HG03064 (cell line): ENCODE measurements at regions not wholly inside any gene's neighbourhood (a gene's known extent, or its start where the extent isn't known, plus 50 kb on each side); places are given as distances from the start of the nearest gene placed in this dataset.

Experiments
- ATAC-seq: cut with Tn5 transposase; IDR thresholded peaks from one replicate; pipeline ENCODE4 v1.9.1; 2021; ENCODE audit warnings: low read depth; ENCODE audit not compliant: unreplicated experiment

- ATAC-seq: no peak
Measured at GRCh38 chrX:149185087-149185486, 320.0 kb downstream of the IDS start.

DNA sequence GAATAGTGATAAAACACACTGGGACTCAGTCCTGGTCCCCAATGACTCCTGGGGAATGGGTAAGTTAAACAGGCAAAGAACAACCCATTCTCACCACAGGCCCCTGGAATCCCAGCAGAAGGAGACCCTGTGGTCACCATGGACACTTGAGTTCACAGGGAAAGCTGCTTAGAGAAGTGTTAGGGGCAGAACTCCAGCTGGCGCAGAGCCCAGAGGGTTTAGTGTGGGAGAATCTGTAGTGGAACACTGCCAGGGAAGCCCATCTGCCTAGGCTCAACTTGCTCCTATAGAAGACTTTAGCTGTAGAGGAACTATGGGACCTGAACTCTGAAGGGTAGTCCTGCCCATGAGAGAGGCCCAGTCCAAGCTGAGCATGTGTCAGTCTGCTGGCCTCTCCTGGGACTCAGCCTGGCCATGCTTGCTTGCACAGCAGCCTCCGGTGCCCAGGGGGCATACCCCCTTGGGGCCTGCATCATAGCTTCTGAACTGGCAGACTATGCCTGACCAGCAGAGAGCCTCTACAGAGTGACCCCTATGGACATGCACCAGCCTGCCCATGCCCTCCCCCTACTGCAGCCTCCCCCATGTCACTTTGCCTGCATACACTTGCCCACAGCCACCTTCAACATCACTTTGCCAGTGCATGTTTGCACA is 343.5 kb downstream of the IDS start:
- ATAC-seq: no peak

DNA sequence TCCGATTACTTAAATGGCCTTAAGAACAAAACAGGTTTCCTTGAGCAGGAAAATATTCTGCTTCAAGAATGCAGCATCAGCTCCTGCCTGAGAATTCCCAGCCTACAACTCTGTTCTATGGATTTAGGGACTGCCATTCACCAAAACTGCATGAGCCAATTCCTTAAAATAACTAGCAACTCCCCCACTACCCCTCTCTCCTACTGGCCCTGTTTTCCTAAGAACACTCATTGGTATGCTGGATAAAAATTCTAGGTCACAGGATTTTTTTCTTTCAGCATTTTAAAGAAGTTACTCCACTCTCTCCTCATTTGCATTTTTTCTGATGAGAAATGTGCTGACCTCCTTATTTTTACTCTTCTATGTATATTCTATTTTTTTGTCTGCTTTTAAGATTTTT is 347.1 kb downstream of the IDS start:
- no peak for ATAC-seq

GRCh38 chrX:149152941-149153340 is 352.2 kb downstream of the IDS start:
- no peak for ATAC-seq

- ATAC-seq: no peak
Measured at GRCh38 chrX:149151805-149152757, 353.0 kb downstream of the IDS start.

- ATAC-seq: no peak
Measured at GRCh38 chrX:149145845-149146285, 359.2 kb downstream of the IDS start.

DNA sequence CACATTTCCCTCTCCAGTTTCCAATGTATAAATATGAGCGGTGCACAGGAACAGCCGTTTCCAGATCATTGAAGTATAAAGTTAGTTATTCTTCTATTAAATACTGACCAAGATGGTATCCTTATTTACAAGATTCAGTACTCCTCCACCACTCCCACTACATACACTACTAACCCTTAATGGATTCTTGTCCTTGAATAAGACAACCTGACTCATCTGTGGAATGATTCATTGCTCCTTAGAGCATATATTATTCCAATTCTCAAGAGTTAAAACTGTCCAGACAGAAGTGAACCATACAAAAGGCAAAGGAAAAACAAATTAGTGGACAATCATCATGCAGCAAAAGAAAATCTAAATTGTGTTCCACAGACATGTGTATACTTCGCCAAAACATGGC is 373.3 kb downstream of the IDS start:
- no peak for ATAC-seq

DNA sequence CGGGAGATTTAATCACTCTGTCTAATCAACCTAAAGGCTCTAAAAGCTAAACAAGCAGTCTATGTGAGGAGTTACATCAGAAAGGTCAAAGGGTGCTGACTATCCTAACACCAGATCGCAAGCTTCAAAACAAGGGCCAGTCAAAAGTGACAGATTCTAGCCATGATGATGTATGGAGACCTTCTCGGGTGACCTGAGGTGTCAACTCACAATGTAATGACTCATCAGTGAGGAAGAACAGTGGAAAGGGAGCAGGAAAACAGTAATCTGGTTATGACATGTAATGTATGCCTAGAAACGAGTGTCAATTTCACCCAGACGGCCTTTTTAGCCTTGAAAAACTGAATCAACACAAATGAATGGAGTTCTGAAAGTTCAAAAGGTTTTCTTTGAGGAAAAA is 375.3 kb downstream of the IDS start:
- no peak for ATAC-seq

GRCh38 chrX:149124526-149125108 is 380.5 kb downstream of the IDS start:
- ATAC-seq: no peak

- no peak for ATAC-seq
Measured at GRCh38 chrX:149121206-149121920, 383.7 kb downstream of the IDS start.

DNA sequence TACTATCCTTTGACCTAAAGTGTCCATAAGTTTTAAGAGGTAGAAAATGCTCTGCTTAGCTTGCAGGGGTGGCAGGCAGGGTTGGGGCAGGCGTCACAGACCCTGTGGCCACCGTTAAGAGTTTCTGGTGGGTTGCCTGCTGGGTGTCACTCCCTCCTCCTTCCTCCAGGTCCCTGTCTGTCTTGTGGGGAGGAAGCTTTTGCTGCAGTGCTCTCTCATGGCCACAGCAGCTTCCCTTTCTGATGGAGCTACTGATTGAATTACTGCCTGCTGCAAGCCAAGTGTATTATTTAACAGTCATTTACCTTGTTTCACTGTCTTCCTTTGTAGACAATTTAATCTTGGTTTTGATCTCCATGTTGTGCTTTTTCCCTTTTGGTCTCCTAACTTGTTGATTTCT is 384.6 kb downstream of the IDS start:
- no peak for ATAC-seq

GRCh38 chrX:149114874-149115273 is 390.2 kb downstream of the IDS start:
- ATAC-seq: no peak

GRCh38 chrX:149114001-149114400 is 391.1 kb downstream of the IDS start:
- no peak for ATAC-seq

DNA sequence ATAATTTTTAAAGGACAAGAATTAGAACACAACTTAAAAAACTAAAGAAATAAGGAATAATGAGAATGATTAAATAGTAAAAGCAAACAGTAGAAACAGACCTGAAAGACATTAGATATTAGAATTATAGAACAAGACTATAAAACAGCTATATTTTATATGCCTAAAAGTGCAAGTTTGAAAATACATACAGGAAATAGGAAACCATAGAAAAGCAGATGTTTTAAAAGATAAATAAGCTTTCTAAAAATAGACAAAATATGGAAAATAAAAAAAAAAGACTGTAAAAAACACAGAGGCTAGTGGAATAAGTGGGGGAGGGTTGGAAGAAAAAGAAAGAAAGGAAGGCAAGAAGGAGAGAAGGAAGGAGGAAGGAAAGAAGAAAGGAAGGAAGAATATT is 407.3 kb downstream of the IDS start:
- no peak for ATAC-seq

- ATAC-seq: no peak
Measured at GRCh38 chrX:149092179-149092578, 412.9 kb downstream of the IDS start.

DNA sequence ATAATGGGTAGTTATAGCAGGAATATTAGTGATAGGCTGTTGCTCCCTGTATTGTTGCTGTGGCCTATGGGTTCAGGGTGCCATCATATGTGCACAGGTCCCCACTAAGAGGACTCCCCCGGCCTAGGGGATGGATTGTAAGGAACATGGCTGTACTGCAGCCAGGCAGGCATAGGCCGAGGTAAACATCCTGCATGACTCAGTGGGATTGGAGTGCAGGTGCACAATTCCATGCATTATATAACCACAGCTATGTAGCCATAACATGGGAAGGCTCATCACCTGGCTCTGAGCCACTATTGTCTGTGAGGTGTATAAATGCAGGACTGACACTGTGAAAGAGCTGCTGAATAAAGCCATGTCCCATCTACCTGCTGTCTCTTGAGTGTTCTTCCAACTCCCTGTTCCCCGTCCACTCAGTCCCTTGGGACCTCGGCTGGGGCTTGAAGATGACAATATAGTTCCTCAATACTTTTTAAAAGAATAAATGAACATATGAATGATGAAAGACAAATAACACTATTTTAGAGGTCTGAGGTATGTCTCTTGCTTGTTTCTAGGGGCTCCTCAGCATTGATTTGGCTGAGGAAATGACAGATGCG is 425.2 kb downstream of the IDS start:
- no peak for ATAC-seq

DNA sequence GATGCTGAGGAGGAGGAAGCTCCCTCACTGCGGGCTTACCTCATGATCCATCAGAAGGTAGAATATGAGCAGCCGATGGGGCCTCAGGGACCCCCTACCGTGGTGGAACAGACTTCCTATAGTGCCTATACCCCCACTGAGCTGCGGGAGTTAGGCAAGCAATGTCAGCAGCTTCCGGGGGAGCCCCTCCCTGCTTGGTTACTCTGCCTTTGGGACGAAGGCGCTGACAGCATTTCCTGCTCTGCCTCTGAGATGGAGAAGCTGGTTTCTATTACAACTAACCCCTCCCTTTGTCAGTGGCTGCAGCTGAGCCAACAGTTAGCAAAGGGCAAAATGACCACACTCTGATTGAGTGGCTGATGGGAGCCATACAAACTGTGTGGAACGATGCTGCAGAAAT is 430.7 kb downstream of the IDS start:
- ATAC-seq: no peak

- ATAC-seq: no peak
Measured at GRCh38 chrX:149073479-149073878, 431.6 kb downstream of the IDS start.

DNA sequence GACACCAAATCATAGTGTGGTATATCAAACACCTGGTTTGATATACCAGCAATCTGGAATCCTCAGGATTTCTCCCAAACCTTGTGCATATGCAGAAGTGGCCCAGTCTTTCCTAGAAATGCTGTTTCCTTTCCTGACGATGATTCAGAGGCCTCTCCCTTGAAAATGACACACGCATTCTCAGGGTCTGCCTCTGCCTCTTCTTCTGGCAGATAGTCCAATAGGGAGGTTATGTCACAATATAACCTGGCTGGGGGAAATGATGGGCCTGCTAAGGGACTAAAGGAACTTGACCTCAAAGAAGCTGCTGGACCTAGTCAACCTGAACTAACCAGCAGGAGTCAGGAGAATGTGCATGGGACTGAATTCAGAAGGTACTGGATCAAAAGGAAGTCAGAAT is 435.2 kb downstream of the IDS start:
- ATAC-seq: no peak

DNA sequence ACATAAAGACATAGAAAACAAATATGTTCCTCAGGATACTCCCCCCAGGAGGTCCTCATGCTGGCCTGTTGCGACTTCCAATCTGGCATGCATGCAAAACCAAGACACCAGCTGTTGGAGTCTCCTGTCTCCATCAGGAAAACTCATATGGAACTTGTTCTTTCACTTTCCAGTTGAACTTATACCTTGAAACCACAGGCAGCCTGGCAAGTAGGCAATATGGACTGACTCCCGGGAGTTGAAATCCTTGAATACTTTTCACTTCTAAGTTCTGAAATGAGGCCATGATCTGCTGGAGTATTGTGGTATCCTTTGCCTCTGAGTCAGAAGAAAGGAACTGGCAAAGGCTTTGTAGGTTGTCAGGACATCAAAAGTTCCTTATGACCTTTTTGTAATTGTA is 444.2 kb downstream of the IDS start:
- ATAC-seq: no peak
